ENCODE measurements at regions not wholly inside any gene's neighbourhood (a gene's known extent, or its start where the extent isn't known, plus 50 kb on each side); places are given as distances from the start of the nearest gene placed in this dataset.

DNA sequence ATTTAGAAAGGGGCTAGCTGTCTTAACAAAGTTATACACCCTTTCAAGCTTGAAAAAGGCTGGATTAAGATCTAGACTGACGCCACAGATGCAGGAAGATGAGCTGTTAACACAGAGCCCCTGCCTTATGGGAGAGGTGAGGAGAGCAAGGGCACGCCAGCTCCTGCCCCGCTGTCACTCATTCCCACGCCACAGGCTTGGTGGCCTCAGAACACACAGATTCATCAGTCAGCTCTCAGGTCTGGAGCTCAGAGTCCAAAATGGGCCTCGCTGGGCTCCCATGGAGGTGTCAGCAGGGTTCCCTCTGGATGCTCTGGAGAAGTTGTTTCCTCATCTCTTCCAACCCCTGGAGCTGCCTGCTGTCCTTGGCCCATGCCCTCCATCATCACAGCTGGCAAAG lies 554.2 kb downstream of the TCERG1L start:
- DNase-seq = no peak

DNA sequence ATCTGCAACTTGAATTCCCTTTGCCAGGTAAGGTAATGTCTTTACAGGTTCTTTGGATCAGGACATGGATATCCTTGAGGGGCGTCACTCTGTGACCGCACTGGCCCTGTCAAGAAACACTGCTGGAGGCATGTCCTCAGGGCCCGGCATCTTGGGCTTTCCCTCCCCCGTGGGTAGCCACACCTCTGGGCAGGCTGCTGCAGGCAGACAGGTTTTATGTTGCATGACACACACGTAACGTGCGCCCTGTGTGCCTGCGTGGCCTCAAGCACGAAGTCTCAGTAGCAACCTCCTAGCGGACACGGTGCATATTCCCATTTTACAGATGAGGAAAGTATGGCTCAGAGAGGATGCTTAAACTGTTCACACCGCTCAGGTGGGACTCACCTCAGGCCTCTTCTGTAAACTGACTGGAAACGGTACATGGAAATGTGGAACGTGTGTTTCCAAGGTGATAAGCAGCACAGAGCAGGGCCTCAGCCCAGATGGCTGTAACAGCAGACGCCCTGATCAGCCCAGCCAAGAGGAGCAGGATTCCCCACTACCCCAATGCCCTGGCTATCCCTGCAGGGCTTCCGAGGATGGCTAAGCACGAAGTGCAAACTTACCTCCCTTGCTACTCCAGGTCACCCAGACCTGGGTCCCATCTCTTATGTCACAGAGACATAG lies 553.6 kb downstream of the TCERG1L start:
- DNase-seq = no peak

DNA sequence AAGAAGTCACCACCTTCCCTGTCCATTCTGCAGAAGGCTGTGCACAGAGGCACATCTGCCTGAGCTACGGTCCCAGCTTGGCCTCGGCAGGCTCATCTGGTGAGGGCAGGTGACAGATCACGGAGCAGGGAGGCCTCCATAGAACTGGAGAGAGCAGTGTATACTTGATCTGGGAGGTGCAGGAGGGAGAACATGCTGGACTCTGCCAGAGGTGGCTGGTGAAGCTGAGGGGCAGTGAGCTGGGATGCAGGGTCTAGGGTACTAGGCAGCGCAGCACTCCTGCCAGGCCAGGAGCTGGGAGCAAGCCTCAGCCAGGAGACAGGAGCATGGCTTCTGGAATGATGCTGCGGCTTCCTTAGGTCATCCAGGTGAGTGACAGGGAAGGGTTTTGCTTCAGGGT lies 553.0 kb downstream of the TCERG1L start:
- no peak for DNase-seq

DNA sequence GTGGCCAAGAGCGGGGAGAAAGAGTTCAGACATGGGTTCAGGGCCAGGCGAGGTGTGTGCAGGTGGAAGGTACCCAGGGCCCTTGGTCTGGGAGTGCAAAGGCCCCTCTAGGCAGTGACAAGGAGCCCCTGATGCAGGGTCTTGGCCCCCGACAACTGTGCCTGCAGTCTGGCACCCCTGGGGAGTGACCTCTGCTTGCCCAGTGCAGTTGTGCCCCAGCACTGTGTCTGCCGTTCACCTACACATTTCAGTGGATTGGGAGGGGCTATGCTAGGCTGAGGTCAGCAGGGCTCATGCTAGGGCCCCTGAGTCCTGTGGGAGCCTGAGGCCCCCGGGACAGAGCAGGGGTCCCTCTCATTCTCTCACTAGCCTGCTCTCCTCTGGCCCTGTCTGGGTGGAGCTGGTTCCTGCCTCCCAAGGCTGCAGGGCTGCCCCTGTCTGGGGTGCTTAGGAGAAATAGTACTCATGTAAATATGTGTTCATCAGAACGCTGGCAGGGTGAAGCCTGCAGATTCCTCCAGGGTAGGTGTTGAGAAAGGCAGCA lies 550.4 kb downstream of the TCERG1L start:
- DNase-seq = no peak

DNA sequence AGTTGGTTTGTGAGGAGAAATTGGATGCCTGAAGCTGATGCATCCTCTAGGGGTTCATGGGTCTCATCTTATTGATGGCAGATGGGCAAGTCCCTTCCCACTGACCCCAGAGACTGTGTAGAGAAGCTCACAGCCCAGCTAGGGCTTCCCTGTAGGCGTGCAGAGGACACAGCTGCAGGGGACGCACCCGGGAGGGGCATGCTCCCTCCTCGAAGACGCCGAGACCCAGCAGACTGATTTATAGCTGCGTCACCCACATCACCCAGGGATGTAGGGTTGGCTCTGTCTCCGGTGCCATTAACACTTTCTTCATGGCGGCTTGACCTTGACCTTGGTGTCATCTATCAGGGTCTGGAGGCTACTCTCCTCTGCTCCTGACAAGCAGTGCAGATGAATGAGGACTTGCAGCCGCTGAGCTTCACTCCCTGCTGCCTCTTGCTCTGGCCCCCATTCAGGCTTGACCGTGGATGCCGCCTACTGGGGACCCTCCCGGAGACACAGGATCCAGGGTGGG lies 549.7 kb downstream of the TCERG1L start:
- DNase-seq = no peak

DNA sequence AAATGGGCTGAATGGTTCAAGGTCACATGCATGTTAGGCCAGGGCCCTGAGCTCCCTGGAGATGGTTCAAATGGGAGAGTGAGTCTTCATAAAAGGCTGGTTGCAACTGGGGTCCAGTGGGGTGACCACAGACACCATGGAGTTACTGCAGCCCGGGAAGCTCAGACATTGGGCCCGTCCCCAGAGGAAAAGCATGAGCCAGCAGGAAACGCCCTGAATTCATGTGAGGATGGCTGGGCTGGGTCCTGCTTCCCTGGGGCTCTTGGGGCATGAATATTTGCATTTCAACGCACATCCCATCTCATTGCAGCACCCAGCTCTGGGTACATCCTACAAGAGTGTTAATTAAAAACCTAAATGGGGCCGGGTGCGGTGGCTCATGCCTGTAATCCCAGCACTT lies 549.0 kb downstream of the TCERG1L start:
- DNase-seq = no peak

DNA sequence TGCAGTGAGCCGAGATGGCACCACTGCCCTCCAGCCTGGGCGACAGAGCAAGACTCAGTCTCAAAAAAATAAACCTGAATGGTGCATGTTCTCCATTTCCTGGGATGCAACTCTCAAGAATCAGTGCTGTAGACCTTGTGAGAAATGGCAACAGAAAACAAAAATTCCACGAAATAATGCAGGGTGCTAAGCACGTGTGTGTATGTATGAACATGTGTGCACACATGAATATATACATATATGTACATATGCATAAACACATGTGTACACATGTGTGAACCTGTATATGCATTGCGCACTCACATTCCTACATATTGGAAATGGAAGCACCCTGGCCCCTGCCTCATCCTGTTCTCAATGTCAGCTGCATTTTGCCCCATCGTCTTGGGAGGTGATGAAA lies 548.5 kb downstream of the TCERG1L start:
- DNase-seq = no peak

DNA sequence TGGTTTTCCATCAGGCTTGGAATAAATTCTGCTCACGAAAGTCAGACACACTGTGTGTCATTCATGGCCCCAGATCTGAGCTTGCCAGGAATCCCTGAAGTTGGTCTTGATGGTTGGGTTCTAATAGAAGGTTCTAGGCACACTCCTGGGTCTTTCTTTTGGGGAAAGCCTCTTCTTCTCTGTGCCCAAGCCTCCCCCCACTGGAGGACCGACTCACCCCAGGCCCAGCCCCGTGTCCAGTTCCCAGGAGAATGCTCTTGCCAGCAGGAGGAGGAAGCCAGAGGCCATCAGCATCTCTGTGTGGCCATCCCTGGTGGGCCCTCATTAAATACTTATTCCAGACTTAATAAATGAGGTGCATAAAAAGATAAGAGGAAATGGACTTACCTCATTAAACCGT lies 548.0 kb downstream of the TCERG1L start:
- DNase-seq = no peak

DNA sequence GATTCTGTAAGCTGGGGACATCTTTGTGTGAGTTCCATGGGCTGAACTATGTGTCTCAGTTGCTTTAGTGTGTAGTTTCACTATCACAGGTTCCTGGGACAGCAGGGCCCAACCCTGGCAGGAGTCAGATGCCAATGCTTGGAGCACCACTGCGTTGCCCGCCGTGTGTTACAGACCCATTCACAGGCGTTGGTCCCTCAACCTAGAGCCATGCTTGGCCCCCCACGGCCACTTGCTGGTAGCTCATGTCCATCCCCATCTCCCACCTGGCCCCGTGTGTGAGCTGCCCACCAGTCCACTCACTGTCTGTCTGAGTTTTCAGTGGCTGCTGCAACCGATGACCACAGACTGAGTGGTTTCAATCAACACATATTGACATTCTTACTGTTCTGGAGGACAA lies 546.9 kb downstream of the TCERG1L start:
- no peak for DNase-seq

DNA sequence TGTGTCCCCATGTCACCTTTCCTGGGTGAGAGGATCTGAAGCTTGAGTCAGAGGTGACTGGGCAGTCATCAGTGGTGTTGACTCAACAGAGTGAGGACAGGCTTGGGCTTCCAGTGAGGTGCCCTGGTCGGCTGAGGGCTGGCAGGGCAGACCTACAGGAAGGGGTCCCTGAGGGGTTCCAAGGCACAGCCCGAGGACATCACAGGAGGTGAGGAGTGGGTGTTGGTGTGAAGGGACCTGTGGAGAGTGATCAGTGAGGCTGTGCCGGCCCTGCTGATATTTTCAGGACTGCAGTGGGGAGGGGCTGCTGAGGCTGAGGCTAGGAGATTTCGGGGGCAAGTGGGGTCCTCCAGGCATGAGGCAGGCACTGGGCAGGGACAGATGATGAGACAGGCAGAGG lies 545.5 kb downstream of the TCERG1L start:
- no peak for DNase-seq

DNA sequence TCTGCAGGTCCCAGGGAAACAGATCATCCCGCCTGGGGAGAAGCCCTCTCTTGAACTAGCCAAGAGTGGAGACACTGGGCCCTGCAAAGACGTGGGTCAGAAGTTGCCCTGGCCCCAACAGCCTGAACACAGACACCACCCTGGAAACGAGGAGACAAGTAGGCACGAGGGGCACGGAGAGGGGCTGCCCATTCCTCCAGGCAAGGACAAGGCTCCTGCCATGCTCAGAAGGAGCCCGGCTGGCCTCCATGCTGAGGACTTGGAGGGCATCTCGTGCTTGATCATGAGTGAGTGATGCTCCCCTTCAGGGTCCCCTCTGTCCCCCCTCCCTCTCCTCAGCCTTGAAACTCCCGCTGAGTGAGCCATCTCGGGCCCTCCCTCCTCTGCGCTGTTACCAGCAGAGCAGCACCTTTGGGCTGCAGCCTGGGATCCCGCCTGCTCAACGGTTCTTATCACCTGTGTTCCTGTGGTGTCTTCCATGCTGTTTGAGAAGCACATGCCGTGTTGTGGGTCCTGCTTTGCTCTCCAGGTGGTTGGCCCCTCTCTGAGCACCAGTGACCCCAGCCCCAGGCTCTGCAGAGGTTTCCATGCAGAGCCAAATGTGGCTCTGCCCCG lies 544.3 kb downstream of the TCERG1L start:
- no peak for DNase-seq

DNA sequence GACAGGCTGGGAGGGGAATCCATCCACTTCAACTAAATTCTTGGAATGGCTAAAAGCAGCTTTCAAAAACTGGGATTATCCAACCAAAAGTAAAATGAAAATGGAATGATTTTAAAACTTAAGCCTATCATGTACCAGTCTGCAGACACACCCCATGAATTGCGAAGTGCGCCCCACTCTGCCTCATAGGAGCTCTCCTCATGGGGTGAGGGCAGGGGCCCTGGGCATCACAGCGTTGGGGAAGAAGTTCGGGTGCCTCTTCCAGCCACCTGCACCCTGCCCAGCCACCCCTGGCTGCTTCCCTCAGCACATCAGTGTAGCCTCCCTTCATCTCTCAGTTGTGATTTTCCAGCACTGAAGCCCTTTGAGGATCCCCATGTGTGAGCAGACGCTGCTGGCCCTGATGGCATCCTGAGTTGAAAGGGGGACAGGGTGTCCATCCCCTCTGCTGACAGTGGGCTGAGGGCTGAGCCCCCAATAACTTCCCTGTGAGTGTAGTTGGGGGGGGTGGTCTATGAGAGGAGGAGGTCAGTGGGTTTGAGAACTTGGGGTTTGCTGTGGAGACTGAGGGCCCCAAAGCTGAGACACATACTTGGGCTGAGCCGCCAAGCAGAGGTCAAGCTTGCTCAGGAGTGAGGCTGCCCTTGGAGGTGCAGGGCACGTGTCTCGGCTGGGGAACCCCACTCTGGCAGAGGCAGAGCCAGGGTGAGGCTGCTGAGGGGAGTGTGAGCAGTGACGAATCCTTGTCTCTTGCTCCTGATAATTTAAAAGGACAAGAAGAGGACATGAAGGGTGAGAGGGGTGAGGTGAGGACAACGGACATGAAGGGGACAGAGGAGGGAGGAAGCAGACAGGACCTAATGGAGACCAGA lies 542.1 kb downstream of the TCERG1L start:
- no peak for DNase-seq

DNA sequence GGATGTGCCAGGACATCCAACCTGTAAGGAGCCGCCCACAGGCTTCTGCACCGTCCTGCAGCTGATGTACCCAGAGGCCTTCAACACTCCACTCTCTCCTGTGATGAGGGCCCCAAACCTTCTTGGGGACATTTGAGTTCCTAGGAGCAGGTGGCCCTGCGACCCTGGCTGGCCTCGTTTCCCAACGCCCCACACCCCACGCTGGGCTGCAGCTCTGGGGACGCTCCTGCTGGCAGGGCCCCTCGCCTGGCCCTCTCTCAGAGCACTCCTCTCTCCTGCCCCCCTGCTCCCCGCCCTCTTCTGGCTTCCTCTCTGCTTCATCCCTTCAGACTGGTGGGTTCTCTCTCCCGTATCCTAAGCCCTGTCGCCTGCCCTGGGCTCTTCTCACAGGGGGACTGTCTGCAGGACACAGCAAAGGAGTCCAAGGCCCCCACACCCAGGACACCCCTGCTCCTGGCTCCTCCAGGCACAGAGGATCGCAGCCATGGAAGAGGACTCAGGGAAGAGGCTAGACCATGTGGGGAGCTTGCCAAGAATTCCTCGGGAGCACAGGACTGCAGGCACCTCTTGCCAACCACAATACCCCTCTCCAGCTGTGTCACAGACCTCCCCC lies 541.4 kb downstream of the TCERG1L start:
- no peak for DNase-seq

DNA sequence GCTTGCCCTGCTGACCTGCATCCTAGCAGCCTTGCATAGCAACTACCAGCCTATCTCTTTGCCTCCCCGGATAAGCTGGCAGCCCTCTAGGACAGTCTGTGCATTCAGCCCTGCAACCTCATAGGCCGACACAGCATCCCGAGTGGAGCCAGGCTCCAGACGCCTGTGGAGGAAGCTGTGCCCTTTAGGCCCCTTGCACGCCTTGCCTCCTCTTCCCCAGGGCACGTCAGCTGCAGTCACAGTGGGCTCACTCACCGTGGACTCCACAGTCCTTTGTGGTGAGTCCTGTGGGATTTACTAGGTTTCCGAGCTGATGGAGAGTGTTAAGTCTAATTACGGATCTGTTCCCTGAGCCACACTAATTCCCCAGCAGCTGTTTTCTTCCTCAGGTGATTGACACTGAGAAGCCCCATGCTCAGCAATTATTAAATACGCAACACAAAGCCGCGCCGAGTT lies 540.0 kb downstream of the TCERG1L start:
- no peak for DNase-seq

DNA sequence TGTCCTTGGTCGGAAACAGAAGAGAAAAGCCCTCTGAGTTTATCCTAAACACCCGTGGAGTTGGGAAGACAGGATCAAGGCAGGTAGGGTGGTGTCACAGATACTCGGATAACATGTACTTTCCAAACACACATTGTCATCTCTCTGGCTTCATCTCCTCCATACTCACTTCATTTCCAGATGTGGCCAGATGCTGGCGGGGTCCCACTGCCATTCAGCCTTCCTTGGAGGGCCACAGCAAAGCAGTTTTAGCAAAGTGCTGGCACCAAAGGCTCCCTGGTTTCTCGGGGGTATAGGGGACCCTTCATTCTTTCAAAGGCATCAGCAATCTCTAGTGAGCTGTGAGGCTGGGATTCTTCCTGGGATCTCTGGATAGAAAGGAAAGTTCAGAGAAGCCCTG lies 539.5 kb downstream of the TCERG1L start:
- no peak for DNase-seq

DNA sequence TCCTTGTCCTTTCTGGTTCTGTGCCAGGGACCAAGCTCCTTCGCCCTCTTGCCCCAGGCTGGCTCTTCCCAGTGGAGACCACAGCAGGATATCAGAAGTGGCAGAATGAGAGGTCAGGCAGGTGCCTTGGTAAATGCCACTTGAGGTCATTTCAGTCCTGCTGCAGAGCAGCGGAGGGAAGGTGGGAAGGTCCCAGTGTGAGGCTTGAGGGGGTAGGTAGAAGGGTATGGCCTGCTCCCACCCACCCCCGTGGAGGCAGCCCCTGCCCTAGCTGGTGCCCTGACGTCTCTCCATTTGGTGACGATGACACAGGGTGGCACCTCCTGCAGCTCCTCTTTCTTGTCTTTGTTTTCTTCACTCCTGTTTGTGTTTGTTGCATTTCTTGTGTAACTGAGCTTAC lies 538.8 kb downstream of the TCERG1L start:
- DNase-seq = no peak

DNA sequence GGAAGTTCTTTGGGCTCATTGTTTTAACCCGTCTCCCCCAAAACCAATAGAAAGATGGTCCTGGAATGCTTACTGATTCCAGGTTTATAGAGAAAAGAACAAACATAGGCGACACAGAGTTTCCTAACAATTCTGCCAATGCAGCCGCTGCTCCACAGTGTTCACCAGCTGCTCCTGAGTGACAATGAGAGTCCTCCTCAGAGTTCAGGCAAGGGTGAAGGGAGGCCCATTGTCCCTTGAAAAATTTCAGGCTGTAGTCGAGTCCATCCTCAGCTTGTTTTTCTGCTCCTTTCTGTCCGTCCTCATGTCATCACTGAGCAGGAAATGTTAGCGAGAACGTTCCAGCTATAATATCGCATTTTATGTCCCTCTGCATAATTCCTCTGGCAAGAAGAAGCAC lies 537.6 kb downstream of the TCERG1L start:
- no peak for DNase-seq

DNA sequence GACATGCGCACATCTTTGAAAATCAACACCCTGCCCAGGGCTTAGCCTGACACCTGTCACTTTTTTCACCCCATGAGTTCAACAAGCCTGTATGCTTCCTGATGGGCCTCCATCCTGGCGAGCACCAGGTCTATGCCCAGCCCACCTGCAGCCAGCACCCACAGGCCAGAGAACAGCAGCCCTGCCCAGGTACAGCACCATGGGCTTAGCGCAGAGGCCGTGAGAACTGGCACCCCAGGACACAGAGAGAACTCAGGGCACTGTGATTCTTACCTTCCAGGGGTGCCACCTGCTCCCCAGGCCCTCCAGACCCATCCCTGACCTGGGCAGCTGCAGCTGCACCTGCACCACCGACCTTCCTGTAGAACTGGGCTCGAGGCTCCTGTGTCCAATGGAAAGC lies 536.6 kb downstream of the TCERG1L start:
- no peak for DNase-seq

DNA sequence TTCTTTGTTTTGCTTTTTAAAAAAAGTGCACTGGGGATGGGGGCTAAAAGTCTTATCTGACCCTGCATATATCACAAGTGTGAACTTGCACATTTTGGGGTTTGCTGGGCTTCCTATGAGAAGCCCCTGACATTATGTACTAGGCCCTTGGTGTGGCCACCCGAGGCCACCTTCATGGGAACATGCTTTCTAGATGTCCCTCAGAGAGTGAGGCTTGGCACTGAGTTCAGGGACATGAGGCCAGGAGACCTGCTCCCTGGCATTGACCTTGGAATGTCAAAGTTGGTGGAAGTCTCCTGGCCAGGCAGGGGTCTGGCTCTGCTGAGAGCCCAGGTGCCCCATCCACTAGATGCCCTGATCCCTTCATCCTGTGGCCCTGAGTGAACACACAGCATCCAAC lies 536.2 kb downstream of the TCERG1L start:
- no peak for DNase-seq

DNA sequence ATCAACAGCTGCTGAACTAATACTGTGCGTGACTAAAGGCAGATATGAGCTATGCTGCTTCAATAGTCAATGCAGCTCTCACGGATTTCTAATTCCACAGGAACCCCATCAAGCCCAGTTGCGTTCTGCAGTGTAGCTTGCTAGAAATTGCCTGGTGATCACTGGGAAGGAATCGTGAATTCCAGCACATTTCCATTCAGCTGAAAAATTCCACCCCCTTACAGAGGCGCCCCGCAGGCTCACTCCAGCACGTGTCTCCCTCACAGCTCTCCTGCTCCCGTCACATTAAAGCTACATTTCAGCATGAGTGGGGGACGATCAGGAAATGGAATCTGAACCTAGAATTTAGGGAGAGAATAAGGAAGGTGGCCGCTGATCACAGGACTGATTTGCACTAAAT lies 534.8 kb downstream of the TCERG1L start:
- DNase-seq = no peak

DNA sequence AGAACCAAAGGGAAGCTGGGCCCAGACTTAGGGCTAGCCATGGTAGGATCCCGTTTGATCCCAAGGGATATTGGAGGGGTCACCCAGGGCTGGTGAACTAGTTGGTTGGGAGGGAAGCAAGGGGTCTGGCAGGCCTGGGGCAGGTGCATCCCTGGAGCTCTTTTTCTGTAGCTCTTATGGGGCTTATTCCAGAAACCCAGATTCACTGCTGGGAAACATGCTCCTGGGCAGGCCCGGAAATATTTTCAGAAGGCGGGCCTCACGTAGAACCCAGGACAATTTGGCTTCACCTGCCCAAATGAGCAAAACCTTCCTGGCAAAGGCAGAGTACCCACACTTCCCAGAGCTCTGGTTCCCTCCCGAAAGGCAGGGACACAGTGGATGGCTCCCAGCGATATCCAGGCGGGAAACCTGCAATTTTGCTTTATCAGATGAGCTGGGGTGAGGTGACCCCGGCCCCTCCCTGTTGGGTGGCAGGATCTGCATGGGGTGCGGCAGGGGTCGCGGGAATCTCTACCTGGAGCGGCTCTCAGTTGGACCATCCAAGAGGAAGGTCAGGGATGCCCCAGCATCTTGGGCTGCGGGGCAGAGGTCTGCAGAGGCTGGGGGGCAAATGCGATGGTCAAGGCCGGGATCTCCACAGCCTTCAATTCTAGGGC lies 533.9 kb downstream of the TCERG1L start:
- DNase-seq = no peak

DNA sequence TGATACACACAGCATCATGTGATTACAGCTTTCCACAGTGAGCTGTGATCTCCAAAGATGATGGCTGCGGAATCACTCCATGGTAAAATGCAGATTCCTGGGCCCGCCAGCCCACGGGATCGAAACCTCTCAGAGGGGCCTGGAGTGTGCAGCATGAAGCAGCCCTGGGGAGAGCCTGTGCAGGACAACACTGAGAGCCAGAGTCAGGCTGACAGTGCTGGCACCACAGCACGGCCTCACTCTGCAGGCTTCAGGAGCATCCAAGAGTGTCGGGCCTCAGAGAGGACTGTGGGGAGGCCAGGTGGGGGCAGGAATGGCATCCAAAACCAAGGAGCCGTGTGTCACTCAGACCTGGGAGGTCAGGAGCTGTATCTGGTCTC lies 533.4 kb downstream of the TCERG1L start:
- DNase-seq = no peak

DNA sequence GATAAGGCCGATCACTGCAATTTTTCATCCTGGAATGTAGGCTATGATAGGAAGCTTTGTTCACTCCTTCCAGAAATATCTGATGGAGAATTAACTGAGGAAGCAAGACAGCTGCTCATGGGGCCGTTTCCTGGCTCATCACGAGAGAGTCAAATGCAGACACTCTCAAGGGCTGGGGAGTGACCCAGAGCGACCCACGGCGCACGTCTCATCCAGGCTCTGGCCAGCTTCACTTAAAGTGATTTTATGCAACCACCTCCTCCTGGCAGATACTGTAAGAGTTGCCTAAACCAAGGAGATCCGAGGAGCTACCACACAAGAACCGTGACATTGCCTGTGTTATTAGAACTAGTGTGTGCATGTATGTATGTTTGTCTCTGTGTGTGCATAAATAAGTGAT lies 530.8 kb downstream of the TCERG1L start:
- DNase-seq = no peak
